GM19351 (cell line): ENCODE measurements at regions not wholly inside any gene's neighbourhood (a gene's known extent, or its start where the extent isn't known, plus 50 kb on each side); places are given as distances from the start of the nearest gene placed in this dataset.

Source experiments
- ATAC-seq: cut with Tn5 transposase; IDR thresholded peaks from one replicate; pipeline ENCODE4 v1.9.1; 2021; ENCODE audit warnings: mild to moderate bottlenecking, moderate library complexity; ENCODE audit not compliant: unreplicated experiment

- ATAC-seq, result no peak
Measured at GRCh38 chr10:1858048-1858447, 120.7 kb upstream of the ADARB2 start.

- ATAC-seq, result no peak
Measured at GRCh38 chr10:1855911-1856310, 118.6 kb upstream of the ADARB2 start.

GRCh38 chr10:1854271-1854670 is 116.9 kb upstream of the ADARB2 start:
- ATAC-seq, result no peak

- ATAC-seq, result no peak
Measured at GRCh38 chr10:1853801-1854200, 116.5 kb upstream of the ADARB2 start.

- no peak for ATAC-seq
Measured at GRCh38 chr10:1852841-1853240, 115.5 kb upstream of the ADARB2 start.

- ATAC-seq, result no peak
Measured at GRCh38 chr10:1851762-1852161, 114.4 kb upstream of the ADARB2 start.

GRCh38 chr10:1850971-1851527 is 113.7 kb upstream of the ADARB2 start:
- ATAC-seq, result no peak

- no peak for ATAC-seq
Measured at GRCh38 chr10:1847361-1847760, 110.0 kb upstream of the ADARB2 start.

GRCh38 chr10:1846032-1846431 is 108.7 kb upstream of the ADARB2 start:
- ATAC-seq, result no peak

- ATAC-seq, result no peak
Measured at GRCh38 chr10:1841759-1842158, 104.4 kb upstream of the ADARB2 start.

GRCh38 chr10:1829712-1830111 is 92.4 kb upstream of the ADARB2 start:
- no peak for ATAC-seq

- ATAC-seq, result peak; percentile 97
Measured at GRCh38 chr10:1824928-1825327, 87.6 kb upstream of the ADARB2 start.

- no peak for ATAC-seq
Measured at GRCh38 chr10:1814556-1814955, 77.2 kb upstream of the ADARB2 start.

GRCh38 chr10:1809139-1809741 is 71.9 kb upstream of the ADARB2 start:
- ATAC-seq, result no peak

GRCh38 chr10:1807924-1808323 is 70.6 kb upstream of the ADARB2 start:
- no peak for ATAC-seq

GRCh38 chr10:1807196-1807595 is 69.9 kb upstream of the ADARB2 start:
- ATAC-seq, result no peak

- ATAC-seq, result no peak
Measured at GRCh38 chr10:1802413-1802812, 65.1 kb upstream of the ADARB2 start.

- ATAC-seq, result no peak
Measured at GRCh38 chr10:1788401-1788800, 51.1 kb upstream of the ADARB2 start.
